ENCODE measurements at regions not wholly inside any gene's neighbourhood (a gene's known extent, or its start where the extent isn't known, plus 50 kb on each side); places are given as distances from the start of the nearest gene placed in this dataset.

DNA sequence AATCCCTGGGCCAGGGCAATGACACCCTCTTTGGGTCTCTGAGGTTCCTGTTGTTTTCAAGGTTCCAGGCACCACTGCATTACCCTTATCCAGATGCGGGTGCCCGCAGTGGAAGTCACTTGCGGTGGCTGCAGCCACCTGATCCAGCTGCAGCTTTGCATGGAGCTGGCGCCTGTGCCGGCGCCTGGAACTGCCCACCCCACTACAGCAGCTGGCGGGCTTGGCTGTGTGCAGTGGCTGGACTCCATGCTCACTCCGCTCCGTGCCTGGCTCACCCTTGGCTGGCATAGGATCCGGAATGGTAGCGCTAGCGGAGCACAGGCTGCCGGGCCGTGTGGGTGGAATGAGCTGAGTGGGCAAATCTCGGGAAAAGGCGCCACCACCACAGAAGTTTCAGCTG, 832.6 kb upstream of the CADM2 start:
- TF ChIP-seq, protein P1, sequence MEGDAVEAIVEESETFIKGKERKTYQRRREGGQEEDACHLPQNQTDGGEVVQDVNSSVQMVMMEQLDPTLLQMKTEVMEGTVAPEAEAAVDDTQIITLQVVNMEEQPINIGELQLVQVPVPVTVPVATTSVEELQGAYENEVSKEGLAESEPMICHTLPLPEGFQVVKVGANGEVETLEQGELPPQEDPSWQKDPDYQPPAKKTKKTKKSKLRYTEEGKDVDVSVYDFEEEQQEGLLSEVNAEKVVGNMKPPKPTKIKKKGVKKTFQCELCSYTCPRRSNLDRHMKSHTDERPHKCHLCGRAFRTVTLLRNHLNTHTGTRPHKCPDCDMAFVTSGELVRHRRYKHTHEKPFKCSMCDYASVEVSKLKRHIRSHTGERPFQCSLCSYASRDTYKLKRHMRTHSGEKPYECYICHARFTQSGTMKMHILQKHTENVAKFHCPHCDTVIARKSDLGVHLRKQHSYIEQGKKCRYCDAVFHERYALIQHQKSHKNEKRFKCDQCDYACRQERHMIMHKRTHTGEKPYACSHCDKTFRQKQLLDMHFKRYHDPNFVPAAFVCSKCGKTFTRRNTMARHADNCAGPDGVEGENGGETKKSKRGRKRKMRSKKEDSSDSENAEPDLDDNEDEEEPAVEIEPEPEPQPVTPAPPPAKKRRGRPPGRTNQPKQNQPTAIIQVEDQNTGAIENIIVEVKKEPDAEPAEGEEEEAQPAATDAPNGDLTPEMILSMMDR (IDR thresholded peaks at IDR 0.05) = no peak
- TF ChIP-seq POLR2A (IDR thresholded peaks at IDR 0.05) = no peak

Data from body of pancreas (tissue), 4 donors.